Gastroesophageal sphincter (tissue), 4 donors: ENCODE measurements at regions not wholly inside any gene's neighbourhood (a gene's known extent, or its start where the extent isn't known, plus 50 kb on each side); places are given as distances from the start of the nearest gene placed in this dataset.

Experiments used
- ATAC-seq: fragments of 150-250 bp; one replicate; pipeline ENCODE4 v1.9.1; 2016; ENCODE audit warnings: mild to moderate bottlenecking, moderate library complexity
- H3K27ac ChIP-seq, 4 donors: fragments of 200-600 bp; sonication (generic) in 3 of 4; 1 replicate in 3 of 4; 2 replicates in 1 of 4; pipeline ENCODE4 v1.5.1; 2016 to 2019
- H3K27me3 ChIP-seq: fragments of 200-600 bp; sonication (generic); one replicate; pipeline ENCODE4 v1.5.1; 2019
- H3K36me3 ChIP-seq, 2 donors: fragments of 200-600 bp; sonication (generic); one replicate each; pipeline ENCODE4 v1.5.1; 2019; ENCODE audit warnings: control low read depth in 1 of 2
- H3K4me1 ChIP-seq, 3 donors: fragments of 200-600 bp; sonication (generic); 1 replicate in 2 of 3; 2 replicates in 1 of 3; pipeline ENCODE4 v1.5.1; 2016 to 2019; ENCODE audit warnings: control low read depth in 2 of 3
- H3K4me3 ChIP-seq, 2 donors: fragments of 200-600 bp; sonication (generic); one replicate each; pipeline ENCODE4 v1.5.1; 2019; ENCODE audit warnings: mild to moderate bottlenecking in 1 of 2, moderate library complexity in 1 of 2
- H3K9me3 ChIP-seq, 3 donors: fragments of 200-600 bp; sonication (generic); one replicate each; pipeline ENCODE4 v1.5.1; 2017 to 2019; ENCODE audit warnings: control low read depth in 2 of 3
- CTCF ChIP-seq, 4 experiments: fragments of 200-600 bp in 2 of 4; fragments of 450-650 bp in 2 of 4; sonication (generic) in 1 of 4; IDR thresholded peaks; one replicate each; pipeline ENCODE4 v1.5.1; 2017 to 2019; ENCODE audit warnings: antibody characterized with exemption in 4 of 4, mild to moderate bottlenecking in 2 of 4, moderate library complexity in 2 of 4
- EP300 ChIP-seq: sonication (generic); formaldehyde crosslinking; IDR thresholded peaks from one replicate; pipeline ENCODE4 v1.6.1; 2017; ENCODE audit warnings: antibody characterized with exemption, mild to moderate bottlenecking
- POLR2A ChIP-seq, 2 donors: fragments of 450-650 bp; IDR thresholded peaks; one replicate each; pipeline ENCODE4 v1.6.1; 2017; ENCODE audit warnings: antibody characterized with exemption in 2 of 2, mild to moderate bottlenecking in 2 of 2, moderate library complexity in 1 of 2
- POLR2AphosphoS5 ChIP-seq: sonication (generic); formaldehyde crosslinking; IDR thresholded peaks from one replicate; pipeline ENCODE4 v1.6.1; 2017; ENCODE audit warnings: antibody characterized with exemption
- WGBS, 2 donors: methylation state at CpG; one replicate each; pipeline ENCODE4 v1.1.5; 2018; ENCODE audit warnings: low coverage in 1 of 2; 5-methylcytosine and 5-hydroxymethylcytosine counted together

- Histone ChIP-seq H3K9me3 (peaks cover 0 to 4% (median 0%) of the 10 kb centered on the region in 3 donors), H3K36me3 (no peaks in the 10 kb centered on the region), H3K4me3 (no peak overlapping the region), H3K27me3 (no peaks in the 10 kb centered on the region), H3K4me1 (no peaks in the 10 kb centered on the region), H3K27ac (no peak overlapping the region)
- no peak for ATAC-seq
- TF ChIP-seq EP300, result no peak
- 61% methylated on average over 3 of the region's 3 CpGs for WGBS, 2 donors
Measured at GRCh38 chr1:106980121-106980520, 76.4 kb upstream of the PRMT6 start.

- no peaks in the 10 kb centered on the region for H3K27me3 ChIP-seq
- H3K4me1 ChIP-seq, result no peaks in the 10 kb centered on the region
- TF ChIP-seq POLR2AphosphoS5, result no peak
- no peak for TF ChIP-seq EP300
- TF ChIP-seq POLR2A (IDR thresholded peaks at IDR 0.05), result no peak
- no peak for TF ChIP-seq CTCF (IDR thresholded peaks at IDR 0.05)
- no peaks in the 10 kb centered on the region for H3K9me3 ChIP-seq
- no peaks in the 10 kb centered on the region for H3K36me3 ChIP-seq
- no peak overlapping the region for H3K4me3 ChIP-seq
- no peak for ATAC-seq
- no peak overlapping the region for H3K27ac ChIP-seq
Measured at GRCh38 chr1:106984801-106985200, 71.7 kb upstream of the PRMT6 start.

- Histone ChIP-seq H3K4me1 (no peaks in the 10 kb centered on the region), H3K36me3 (no peaks in the 10 kb centered on the region), H3K4me3 (no peak overlapping the region), H3K27ac (no peak overlapping the region), H3K27me3 (no peaks in the 10 kb centered on the region), H3K9me3 (no peaks in the 10 kb centered on the region)
- ATAC-seq, result no peak
- TF ChIP-seq POLR2AphosphoS5 (no peak), CTCF (IDR thresholded peaks at IDR 0.05) (no peak), POLR2A (IDR thresholded peaks at IDR 0.05) (no peak), EP300 (no peak)
Measured at GRCh38 chr1:106986603-106987002, 69.9 kb upstream of the PRMT6 start.

GRCh38 chr1:106995970-106996369 lies 60.5 kb upstream of the PRMT6 start:
- no peak for TF ChIP-seq POLR2AphosphoS5
- TF ChIP-seq CTCF (IDR thresholded peaks at IDR 0.05), result no peak
- no peak for TF ChIP-seq EP300
- TF ChIP-seq POLR2A (IDR thresholded peaks at IDR 0.05), result no peak
- Histone ChIP-seq H3K4me3 (no peak overlapping the region), H3K9me3 (no peaks in the 10 kb centered on the region), H3K27ac (no peak overlapping the region), H3K27me3 (no peaks in the 10 kb centered on the region), H3K4me1 (no peaks in the 10 kb centered on the region), H3K36me3 (no peaks in the 10 kb centered on the region)
- ATAC-seq, result no peak

- H3K4me1 ChIP-seq, result no peaks in the 10 kb centered on the region
- no peak overlapping the region for H3K4me3 ChIP-seq
- no peaks in the 10 kb centered on the region for H3K9me3 ChIP-seq
- no peak for TF ChIP-seq CTCF (IDR thresholded peaks at IDR 0.05)
- no peak for TF ChIP-seq POLR2AphosphoS5
- no peak for TF ChIP-seq EP300
- no peak for TF ChIP-seq POLR2A (IDR thresholded peaks at IDR 0.05)
- H3K36me3 ChIP-seq, result no peaks in the 10 kb centered on the region
- no peaks in the 10 kb centered on the region for H3K27me3 ChIP-seq
- no peak overlapping the region for H3K27ac ChIP-seq
- whole genome bisulfite sequencing, 2 donors, result 66 to 94% methylated on average over 3 of the region's 3 CpGs
- ATAC-seq, result no peak
Measured at GRCh38 chr1:106998431-106999002, 58.0 kb upstream of the PRMT6 start.
